ENCODE measurements at regions not wholly inside any gene's neighbourhood (a gene's known extent, or its start where the extent isn't known, plus 50 kb on each side); places are given as distances from the start of the nearest gene placed in this dataset.
A peak's percentile ranks its signal among the peaks of the same experiment; 100 is the strongest.

DNA sequence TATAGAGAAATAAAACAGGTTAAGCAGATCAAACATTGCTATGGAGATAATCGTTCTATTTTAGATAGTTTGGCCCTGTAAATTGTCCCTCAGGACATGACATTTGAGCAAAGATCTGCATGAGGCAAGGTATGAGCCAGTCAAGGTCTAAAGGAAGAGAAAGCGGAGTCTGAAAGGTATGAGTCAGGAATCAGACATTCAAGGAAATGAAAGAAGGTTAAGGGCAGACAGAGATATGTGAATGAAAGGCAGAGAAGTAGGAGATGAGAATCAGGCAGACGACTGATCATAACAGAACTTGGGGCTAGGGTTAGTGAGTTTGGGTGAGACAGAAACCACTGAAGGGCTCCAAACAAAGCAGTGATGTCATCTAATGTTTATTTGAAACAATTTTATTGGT is 775.8 kb downstream of the MAFB start:
- H3K36me3 Mint-ChIP-seq: no peaks in the 10 kb centered on the region
- no peak for DNase-seq (ENCODE audit: low spot score)
- POLR2A ChIA-PET: no interaction called here
- H3K27me3 Mint-ChIP-seq (ENCODE audit: low read depth): peaks cover 2% of the 10 kb centered on the region; the same call in 1 of the 2 replicates
- no peak for ATAC-seq
- no peak overlapping the region for H3K27ac Mint-ChIP-seq
- H3K4me3 Mint-ChIP-seq: no peak overlapping the region
- CTCF ChIA-PET: no interaction called here
- no peaks in the 10 kb centered on the region for H3K9me3 Mint-ChIP-seq
- no peaks in the 10 kb centered on the region for H3K4me1 Mint-ChIP-seq
- TF ChIP-seq, protein P1, sequence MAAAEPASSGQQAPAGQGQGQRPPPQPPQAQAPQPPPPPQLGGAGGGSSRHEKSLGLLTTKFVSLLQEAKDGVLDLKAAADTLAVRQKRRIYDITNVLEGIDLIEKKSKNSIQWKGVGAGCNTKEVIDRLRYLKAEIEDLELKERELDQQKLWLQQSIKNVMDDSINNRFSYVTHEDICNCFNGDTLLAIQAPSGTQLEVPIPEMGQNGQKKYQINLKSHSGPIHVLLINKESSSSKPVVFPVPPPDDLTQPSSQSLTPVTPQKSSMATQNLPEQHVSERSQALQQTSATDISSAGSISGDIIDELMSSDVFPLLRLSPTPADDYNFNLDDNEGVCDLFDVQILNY (CRISPR knock-in tag; IDR thresholded peaks at IDR 0.05): no peak
- TF ChIP-seq, protein P2, sequence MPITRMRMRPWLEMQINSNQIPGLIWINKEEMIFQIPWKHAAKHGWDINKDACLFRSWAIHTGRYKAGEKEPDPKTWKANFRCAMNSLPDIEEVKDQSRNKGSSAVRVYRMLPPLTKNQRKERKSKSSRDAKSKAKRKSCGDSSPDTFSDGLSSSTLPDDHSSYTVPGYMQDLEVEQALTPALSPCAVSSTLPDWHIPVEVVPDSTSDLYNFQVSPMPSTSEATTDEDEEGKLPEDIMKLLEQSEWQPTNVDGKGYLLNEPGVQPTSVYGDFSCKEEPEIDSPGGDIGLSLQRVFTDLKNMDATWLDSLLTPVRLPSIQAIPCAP (CRISPR knock-in tag; IDR thresholded peaks at IDR 0.05): no peak

DNA sequence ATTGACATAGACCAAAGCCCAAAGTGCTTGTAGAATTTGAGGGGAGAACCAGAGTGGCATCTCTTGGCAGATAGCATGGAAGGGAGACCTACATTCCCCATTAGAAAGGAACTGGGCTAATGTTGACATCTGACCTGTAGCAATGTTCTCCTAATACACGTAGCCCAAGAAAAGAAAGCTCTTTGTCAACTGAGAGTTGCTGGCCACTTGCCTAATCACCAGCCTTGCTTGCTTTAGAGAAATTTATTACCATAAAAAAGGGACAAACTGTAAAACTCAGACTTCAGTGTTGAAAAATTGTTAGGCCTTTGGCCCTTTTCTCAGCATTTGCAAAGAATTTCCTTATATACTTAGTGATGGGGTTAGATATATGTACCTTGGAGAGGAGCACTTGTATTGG is 777.5 kb downstream of the MAFB start:
- H3K27ac Mint-ChIP-seq: no peak overlapping the region
- no peak for DNase-seq (ENCODE audit: low spot score)
- H3K4me1 Mint-ChIP-seq: no peaks in the 10 kb centered on the region
- peaks cover 2% of the 10 kb centered on the region; the same call in 1 of the 2 replicates for H3K27me3 Mint-ChIP-seq (ENCODE audit: low read depth)
- H3K9me3 Mint-ChIP-seq: no peaks in the 10 kb centered on the region
- no peak overlapping the region for H3K4me3 Mint-ChIP-seq
- ChIA-PET CTCF (no interaction called here), POLR2A (no interaction called here)
- ATAC-seq: no peak
- no peaks in the 10 kb centered on the region for H3K36me3 Mint-ChIP-seq
- no peak for TF ChIP-seq CBFB (CRISPR knock-in tag; IDR thresholded peaks at IDR 0.05; ENCODE audit: low read depth)
- no peak for TF ChIP-seq JUN (CRISPR knock-in tag; IDR thresholded peaks at IDR 0.05)

DNA sequence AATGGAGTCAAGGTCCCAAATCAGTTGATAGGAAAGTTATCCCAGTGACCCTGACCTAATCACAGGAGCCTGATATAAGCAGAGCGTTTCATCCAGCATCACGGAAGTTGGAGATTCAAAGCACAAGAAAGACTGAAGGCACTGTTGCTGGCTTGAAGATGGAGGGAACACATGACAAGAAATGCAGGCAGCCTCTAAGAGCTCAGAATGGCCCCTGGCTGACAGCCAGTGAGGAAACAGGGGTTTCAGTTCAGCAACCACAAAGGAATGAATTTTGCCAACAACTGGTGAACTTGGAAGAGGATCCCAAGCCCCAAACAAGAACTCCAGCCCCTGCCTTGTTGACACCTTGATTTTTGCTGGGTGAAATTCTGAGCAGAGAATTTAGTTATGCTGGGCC is 778.5 kb downstream of the MAFB start:
- TF ChIP-seq ZNF138 (CRISPR knock-in tag; conservative IDR thresholded peaks at IDR 0.05): no peak
- TF ChIP-seq IRF2 (CRISPR knock-in tag; IDR thresholded peaks at IDR 0.05; ENCODE audit: borderline replicate concordance, low read depth): no peak
- TF ChIP-seq, protein P3, sequence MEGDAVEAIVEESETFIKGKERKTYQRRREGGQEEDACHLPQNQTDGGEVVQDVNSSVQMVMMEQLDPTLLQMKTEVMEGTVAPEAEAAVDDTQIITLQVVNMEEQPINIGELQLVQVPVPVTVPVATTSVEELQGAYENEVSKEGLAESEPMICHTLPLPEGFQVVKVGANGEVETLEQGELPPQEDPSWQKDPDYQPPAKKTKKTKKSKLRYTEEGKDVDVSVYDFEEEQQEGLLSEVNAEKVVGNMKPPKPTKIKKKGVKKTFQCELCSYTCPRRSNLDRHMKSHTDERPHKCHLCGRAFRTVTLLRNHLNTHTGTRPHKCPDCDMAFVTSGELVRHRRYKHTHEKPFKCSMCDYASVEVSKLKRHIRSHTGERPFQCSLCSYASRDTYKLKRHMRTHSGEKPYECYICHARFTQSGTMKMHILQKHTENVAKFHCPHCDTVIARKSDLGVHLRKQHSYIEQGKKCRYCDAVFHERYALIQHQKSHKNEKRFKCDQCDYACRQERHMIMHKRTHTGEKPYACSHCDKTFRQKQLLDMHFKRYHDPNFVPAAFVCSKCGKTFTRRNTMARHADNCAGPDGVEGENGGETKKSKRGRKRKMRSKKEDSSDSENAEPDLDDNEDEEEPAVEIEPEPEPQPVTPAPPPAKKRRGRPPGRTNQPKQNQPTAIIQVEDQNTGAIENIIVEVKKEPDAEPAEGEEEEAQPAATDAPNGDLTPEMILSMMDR (IDR thresholded peaks at IDR 0.05): no peak
- TF ChIP-seq, protein P4, sequence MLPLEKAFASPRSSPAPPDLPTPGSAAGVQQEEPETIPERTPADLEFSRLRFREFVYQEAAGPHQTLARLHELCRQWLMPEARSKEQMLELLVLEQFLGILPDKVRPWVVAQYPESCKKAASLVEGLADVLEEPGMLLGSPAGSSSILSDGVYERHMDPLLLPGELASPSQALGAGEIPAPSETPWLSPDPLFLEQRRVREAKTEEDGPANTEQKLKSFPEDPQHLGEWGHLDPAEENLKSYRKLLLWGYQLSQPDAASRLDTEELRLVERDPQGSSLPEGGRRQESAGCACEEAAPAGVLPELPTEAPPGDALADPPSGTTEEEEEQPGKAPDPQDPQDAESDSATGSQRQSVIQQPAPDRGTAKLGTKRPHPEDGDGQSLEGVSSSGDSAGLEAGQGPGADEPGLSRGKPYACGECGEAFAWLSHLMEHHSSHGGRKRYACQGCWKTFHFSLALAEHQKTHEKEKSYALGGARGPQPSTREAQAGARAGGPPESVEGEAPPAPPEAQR (CRISPR knock-in tag; IDR thresholded peaks at IDR 0.05): no peak
- TF ChIP-seq, protein P5, sequence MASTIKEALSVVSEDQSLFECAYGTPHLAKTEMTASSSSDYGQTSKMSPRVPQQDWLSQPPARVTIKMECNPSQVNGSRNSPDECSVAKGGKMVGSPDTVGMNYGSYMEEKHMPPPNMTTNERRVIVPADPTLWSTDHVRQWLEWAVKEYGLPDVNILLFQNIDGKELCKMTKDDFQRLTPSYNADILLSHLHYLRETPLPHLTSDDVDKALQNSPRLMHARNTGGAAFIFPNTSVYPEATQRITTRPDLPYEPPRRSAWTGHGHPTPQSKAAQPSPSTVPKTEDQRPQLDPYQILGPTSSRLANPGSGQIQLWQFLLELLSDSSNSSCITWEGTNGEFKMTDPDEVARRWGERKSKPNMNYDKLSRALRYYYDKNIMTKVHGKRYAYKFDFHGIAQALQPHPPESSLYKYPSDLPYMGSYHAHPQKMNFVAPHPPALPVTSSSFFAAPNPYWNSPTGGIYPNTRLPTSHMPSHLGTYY (CRISPR knock-in tag; IDR thresholded peaks at IDR 0.05): no peak
- no peak for TF ChIP-seq NR2C2 (CRISPR knock-in tag; IDR thresholded peaks at IDR 0.05)
- TF ChIP-seq NFYB (CRISPR knock-in tag; conservative IDR thresholded peaks at IDR 0.05; ENCODE audit: low read depth): no peak
- TF ChIP-seq NFE2L1 (CRISPR knock-in tag; IDR thresholded peaks at IDR 0.05): no peak
- H3K9me3 Mint-ChIP-seq: no peaks in the 10 kb centered on the region
- ATAC-seq (no peak), DNase-seq (ENCODE audit: low spot score) (no peak)
- no peak overlapping the region for H3K27ac Mint-ChIP-seq
- ChIA-PET CTCF (interaction anchor here (1.2 kb wide), 1 partner anchor 249 kb away, joined by 3 read pairs; no protein-coding TSS in a partner anchor), POLR2A (no interaction called here)
- peaks cover 2% of the 10 kb centered on the region; the same call in 1 of the 2 replicates for H3K4me1 Mint-ChIP-seq
- H3K36me3 Mint-ChIP-seq: no peaks in the 10 kb centered on the region
- peaks cover 2% of the 10 kb centered on the region; the same call in 1 of the 2 replicates for H3K27me3 Mint-ChIP-seq (ENCODE audit: low read depth)
- no peak overlapping the region for H3K4me3 Mint-ChIP-seq

DNA sequence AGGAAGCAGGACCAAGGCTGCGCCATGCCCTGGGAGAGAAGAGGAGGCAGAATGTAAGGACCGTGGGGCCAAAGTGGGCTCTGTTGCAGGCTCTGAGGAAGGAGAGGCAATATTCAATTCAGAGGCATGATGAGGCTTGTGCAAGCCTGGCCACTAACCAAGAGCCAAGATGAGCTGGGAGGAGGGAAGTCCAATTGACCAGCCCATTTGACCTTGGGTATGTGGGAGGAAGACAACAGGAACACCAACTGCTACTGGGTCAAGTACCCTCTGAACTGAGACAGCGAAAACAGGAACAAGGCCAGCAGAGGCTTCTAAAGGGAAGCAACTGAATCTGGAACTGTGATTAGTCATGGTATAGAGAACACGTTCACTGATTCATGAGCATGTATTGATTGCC is 779.6 kb downstream of the MAFB start:
- H3K4me1 Mint-ChIP-seq: peaks cover 7% of the 10 kb centered on the region
- DNase-seq (ENCODE audit: low spot score) (no peak), ATAC-seq (no peak)
- H3K9me3 Mint-ChIP-seq: no peaks in the 10 kb centered on the region
- ChIA-PET CTCF (no interaction called here), POLR2A (no interaction called here)
- H3K4me3 Mint-ChIP-seq: no peak overlapping the region
- peaks cover 2% of the 10 kb centered on the region; the same call in 1 of the 2 replicates for H3K27me3 Mint-ChIP-seq (ENCODE audit: low read depth)
- peak overlapping the region; percentile 42; the same call in 1 of the 2 replicates for H3K27ac Mint-ChIP-seq
- H3K36me3 Mint-ChIP-seq: no peaks in the 10 kb centered on the region
- TF ChIP-seq SMAD4 (CRISPR knock-in tag; IDR thresholded peaks at IDR 0.05) (no peak), HMGA2 (CRISPR knock-in tag; IDR thresholded peaks at IDR 0.05) (no peak), FOXP1 (CRISPR knock-in tag; IDR thresholded peaks at IDR 0.05; ENCODE audit: borderline replicate concordance) (no peak)
- TF ChIP-seq, protein P6, sequence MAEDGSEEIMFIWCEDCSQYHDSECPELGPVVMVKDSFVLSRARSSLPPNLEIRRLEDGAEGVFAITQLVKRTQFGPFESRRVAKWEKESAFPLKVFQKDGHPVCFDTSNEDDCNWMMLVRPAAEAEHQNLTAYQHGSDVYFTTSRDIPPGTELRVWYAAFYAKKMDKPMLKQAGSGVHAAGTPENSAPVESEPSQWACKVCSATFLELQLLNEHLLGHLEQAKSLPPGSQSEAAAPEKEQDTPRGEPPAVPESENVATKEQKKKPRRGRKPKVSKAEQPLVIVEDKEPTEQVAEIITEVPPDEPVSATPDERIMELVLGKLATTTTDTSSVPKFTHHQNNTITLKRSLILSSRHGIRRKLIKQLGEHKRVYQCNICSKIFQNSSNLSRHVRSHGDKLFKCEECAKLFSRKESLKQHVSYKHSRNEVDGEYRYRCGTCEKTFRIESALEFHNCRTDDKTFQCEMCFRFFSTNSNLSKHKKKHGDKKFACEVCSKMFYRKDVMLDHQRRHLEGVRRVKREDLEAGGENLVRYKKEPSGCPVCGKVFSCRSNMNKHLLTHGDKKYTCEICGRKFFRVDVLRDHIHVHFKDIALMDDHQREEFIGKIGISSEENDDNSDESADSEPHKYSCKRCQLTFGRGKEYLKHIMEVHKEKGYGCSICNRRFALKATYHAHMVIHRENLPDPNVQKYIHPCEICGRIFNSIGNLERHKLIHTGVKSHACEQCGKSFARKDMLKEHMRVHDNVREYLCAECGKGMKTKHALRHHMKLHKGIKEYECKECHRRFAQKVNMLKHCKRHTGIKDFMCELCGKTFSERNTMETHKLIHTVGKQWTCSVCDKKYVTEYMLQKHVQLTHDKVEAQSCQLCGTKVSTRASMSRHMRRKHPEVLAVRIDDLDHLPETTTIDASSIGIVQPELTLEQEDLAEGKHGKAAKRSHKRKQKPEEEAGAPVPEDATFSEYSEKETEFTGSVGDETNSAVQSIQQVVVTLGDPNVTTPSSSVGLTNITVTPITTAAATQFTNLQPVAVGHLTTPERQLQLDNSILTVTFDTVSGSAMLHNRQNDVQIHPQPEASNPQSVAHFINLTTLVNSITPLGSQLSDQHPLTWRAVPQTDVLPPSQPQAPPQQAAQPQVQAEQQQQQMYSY (CRISPR knock-in tag; IDR thresholded peaks at IDR 0.05): no peak
- TF ChIP-seq, protein P7, sequence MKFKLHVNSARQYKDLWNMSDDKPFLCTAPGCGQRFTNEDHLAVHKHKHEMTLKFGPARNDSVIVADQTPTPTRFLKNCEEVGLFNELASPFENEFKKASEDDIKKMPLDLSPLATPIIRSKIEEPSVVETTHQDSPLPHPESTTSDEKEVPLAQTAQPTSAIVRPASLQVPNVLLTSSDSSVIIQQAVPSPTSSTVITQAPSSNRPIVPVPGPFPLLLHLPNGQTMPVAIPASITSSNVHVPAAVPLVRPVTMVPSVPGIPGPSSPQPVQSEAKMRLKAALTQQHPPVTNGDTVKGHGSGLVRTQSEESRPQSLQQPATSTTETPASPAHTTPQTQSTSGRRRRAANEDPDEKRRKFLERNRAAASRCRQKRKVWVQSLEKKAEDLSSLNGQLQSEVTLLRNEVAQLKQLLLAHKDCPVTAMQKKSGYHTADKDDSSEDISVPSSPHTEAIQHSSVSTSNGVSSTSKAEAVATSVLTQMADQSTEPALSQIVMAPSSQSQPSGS (CRISPR knock-in tag; IDR thresholded peaks at IDR 0.05; ENCODE audit: borderline replicate concordance, low read depth): no peak
- TF ChIP-seq, protein P8, sequence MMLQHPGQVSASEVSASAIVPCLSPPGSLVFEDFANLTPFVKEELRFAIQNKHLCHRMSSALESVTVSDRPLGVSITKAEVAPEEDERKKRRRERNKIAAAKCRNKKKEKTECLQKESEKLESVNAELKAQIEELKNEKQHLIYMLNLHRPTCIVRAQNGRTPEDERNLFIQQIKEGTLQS (CRISPR knock-in tag; conservative IDR thresholded peaks at IDR 0.05): no peak

Data from WTC11 (cell line).